Neural cell (in vitro differentiated cells): ENCODE measurements at regions not wholly inside any gene's neighbourhood (a gene's known extent, or its start where the extent isn't known, plus 50 kb on each side); places are given as distances from the start of the nearest gene placed in this dataset.

Experiments
- H2AFZ ChIP-seq: fragments of 200-600, 300-800 bp; sonication (generic), shearing (Covaris generic); 2 replicates; pipeline ENCODE4 v1.6.0; 2014; ENCODE audit warnings: low read depth, mild to moderate bottlenecking, antibody characterized with exemption, low read length, moderate library complexity
- H3F3A ChIP-seq: fragments of 200-600 bp; shearing (Covaris generic); 2 replicates; pipeline ENCODE4 v1.6.1; 2016; ENCODE audit warnings: mild to moderate bottlenecking, moderate library complexity, mixed read lengths, antibody characterized with exemption, low read length; ENCODE audit not compliant: insufficient read depth, poor library complexity, severe bottlenecking
- H3K27ac ChIP-seq: fragments of 200-600, 300-800 bp; sonication (generic), shearing (Covaris generic); 2 replicates; pipeline ENCODE4 v1.5.1; 2014; ENCODE audit warnings: mild to moderate bottlenecking, low read length, moderate library complexity
- H3K27me3 ChIP-seq: fragments of 300-800, 200-600 bp; sonication (generic), shearing (Covaris generic); 2 replicates; pipeline ENCODE4 v1.6.0; 2014; ENCODE audit warnings: mild to moderate bottlenecking, low read depth, low read length, moderate library complexity; ENCODE audit not compliant: insufficient read depth
- H3K36me3 ChIP-seq: fragments of 300-800, 200-600 bp; sonication (generic), shearing (Covaris generic); 2 replicates; pipeline ENCODE4 v1.5.1; 2014; ENCODE audit warnings: mild to moderate bottlenecking, antibody characterized with exemption, low read length, moderate library complexity; ENCODE audit not compliant: insufficient read depth
- H3K4me2 ChIP-seq: fragments of 300-800, 200-600 bp; sonication (generic), shearing (Covaris generic); 2 replicates; pipeline ENCODE4 v1.6.0; 2014; ENCODE audit warnings: mild to moderate bottlenecking, low read length
- H3K4me3 ChIP-seq: fragments of 300-800, 200-600 bp; sonication (generic), shearing (Covaris generic); 2 replicates; pipeline ENCODE4 v1.5.1; 2014; ENCODE audit warnings: mild to moderate bottlenecking, low read length, moderate library complexity
- H3K79me2 ChIP-seq: fragments of 200-600 bp; shearing (Covaris generic); replicated peaks from 2 replicates; pipeline ENCODE4 v1.6.0; 2014; ENCODE audit warnings: mild to moderate bottlenecking, low read length, moderate library complexity; ENCODE audit not compliant: insufficient read depth
- H3K9ac ChIP-seq: fragments of 300-800, 200-600 bp; sonication (generic), shearing (Covaris generic); 2 replicates; pipeline ENCODE4 v1.6.1; 2016; ENCODE audit warnings: mild to moderate bottlenecking, low read length, mixed read lengths
- H3K9me2 ChIP-seq: fragments of 200-600 bp; shearing (Covaris generic); 2 replicates; pipeline ENCODE4 v1.6.1; 2016; ENCODE audit warnings: mild to moderate bottlenecking, low read length, mixed read lengths; ENCODE audit not compliant: insufficient read depth
- H3K9me3 ChIP-seq: fragments of 200-600, 300-800 bp; sonication (generic), shearing (Covaris generic); 2 replicates; pipeline ENCODE4 v1.6.1; 2016; ENCODE audit warnings: mild to moderate bottlenecking, mixed run types, low read length, moderate library complexity, mixed read lengths
- H4K20me1 ChIP-seq: fragments of 200-600 bp; shearing (Covaris generic); 2 replicates; pipeline ENCODE4 v1.6.1; 2016; ENCODE audit warnings: mild to moderate bottlenecking, mixed run types; ENCODE audit not compliant: insufficient read depth
- EP300 ChIP-seq: fragments of 450-650 bp; conservative IDR thresholded peaks from 2 replicates; pipeline ENCODE4 v1.6.1; 2014; ENCODE audit warnings: antibody characterized with exemption, mild to moderate bottlenecking, moderate library complexity; ENCODE audit not compliant: poor library complexity, severe bottlenecking
- EZH2 ChIP-seq: fragments of 200-600, 300-800 bp; shearing (Covaris generic), sonication (generic); IDR thresholded peaks from 2 replicates; pipeline ENCODE4 v1.6.1; 2014; ENCODE audit warnings: antibody characterized with exemption, low read length, borderline replicate concordance, mild to moderate bottlenecking; ENCODE audit not compliant: insufficient read depth, poor library complexity, severe bottlenecking
- MXI1 ChIP-seq: fragments of 450-650 bp; conservative IDR thresholded peaks from 2 replicates; pipeline ENCODE4 v1.6.1; 2014; ENCODE audit warnings: antibody characterized with exemption, mild to moderate bottlenecking; ENCODE audit not compliant: poor library complexity, severe bottlenecking
- POLR2AphosphoS5 ChIP-seq: IDR thresholded peaks from 2 replicates; pipeline ENCODE4 v1.6.1; 2012
- RAD21 ChIP-seq: fragments of 450-650 bp; conservative IDR thresholded peaks from 2 replicates; pipeline ENCODE4 v1.6.1; 2014; ENCODE audit warnings: antibody characterized with exemption, mild to moderate bottlenecking, moderate library complexity
- SMC3 ChIP-seq: fragments of 450-650 bp; conservative IDR thresholded peaks from 2 replicates; pipeline ENCODE4 v1.6.1; 2014; ENCODE audit warnings: antibody characterized with exemption, mild to moderate bottlenecking, moderate library complexity; ENCODE audit not compliant: poor library complexity
- TAF1 ChIP-seq: IDR thresholded peaks from 2 replicates; pipeline ENCODE4 v1.6.1; 2012; ENCODE audit warnings: low read depth
- TF ChIP-seq, protein P1 (sequence below): IDR thresholded peaks from 2 replicates; pipeline ENCODE4 v1.6.1; 2012; ENCODE audit warnings: borderline replicate concordance
- TF ChIP-seq, protein P2 (sequence below): fragments of 450-650 bp; IDR thresholded peaks from 2 replicates; pipeline ENCODE4 v1.5.1; 2014; ENCODE audit warnings: antibody characterized with exemption, mild to moderate bottlenecking, moderate library complexity; ENCODE audit not compliant: poor library complexity, severe bottlenecking

DNA sequence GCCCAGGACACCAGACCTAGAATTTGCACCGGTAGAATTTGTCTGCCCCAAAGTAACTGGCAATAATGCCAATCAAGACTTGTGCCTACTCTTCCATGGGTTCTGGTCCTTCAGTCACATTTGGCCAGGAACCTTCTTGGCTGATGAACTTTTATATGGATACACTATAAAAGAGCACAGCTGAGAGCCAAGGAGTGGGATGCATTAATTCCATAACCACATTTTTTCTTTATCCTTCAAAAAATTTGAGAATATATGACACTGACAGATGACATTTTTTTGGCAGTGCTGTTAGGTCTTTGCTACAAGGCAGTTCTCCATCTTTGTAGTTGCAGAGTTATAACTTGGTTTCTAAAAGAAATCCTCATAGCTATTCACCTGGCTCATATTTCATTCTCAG, 129.2 kb upstream of the HDAC9 start:
- Histone ChIP-seq H3K79me2 (no peaks in the 10 kb centered on the region), H3K9me3 (no peaks in the 10 kb centered on the region), H3K9ac (no peak overlapping the region), H3K36me3 (no peaks in the 10 kb centered on the region), H3K4me3 (no peak overlapping the region), H3K27ac (no peak overlapping the region), H4K20me1 (no peaks in the 10 kb centered on the region), H2AFZ (no peak overlapping the region), H3F3A (no peaks in the 10 kb centered on the region), H3K9me2 (no peaks in the 10 kb centered on the region), H3K27me3 (no peaks in the 10 kb centered on the region), H3K4me2 (no peak overlapping the region)
- TF ChIP-seq MXI1 (no peak), SMC3 (no peak), TAF1 (no peak)
- TF ChIP-seq, protein P1, sequence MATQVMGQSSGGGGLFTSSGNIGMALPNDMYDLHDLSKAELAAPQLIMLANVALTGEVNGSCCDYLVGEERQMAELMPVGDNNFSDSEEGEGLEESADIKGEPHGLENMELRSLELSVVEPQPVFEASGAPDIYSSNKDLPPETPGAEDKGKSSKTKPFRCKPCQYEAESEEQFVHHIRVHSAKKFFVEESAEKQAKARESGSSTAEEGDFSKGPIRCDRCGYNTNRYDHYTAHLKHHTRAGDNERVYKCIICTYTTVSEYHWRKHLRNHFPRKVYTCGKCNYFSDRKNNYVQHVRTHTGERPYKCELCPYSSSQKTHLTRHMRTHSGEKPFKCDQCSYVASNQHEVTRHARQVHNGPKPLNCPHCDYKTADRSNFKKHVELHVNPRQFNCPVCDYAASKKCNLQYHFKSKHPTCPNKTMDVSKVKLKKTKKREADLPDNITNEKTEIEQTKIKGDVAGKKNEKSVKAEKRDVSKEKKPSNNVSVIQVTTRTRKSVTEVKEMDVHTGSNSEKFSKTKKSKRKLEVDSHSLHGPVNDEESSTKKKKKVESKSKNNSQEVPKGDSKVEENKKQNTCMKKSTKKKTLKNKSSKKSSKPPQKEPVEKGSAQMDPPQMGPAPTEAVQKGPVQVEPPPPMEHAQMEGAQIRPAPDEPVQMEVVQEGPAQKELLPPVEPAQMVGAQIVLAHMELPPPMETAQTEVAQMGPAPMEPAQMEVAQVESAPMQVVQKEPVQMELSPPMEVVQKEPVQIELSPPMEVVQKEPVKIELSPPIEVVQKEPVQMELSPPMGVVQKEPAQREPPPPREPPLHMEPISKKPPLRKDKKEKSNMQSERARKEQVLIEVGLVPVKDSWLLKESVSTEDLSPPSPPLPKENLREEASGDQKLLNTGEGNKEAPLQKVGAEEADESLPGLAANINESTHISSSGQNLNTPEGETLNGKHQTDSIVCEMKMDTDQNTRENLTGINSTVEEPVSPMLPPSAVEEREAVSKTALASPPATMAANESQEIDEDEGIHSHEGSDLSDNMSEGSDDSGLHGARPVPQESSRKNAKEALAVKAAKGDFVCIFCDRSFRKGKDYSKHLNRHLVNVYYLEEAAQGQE: no peak

DNA sequence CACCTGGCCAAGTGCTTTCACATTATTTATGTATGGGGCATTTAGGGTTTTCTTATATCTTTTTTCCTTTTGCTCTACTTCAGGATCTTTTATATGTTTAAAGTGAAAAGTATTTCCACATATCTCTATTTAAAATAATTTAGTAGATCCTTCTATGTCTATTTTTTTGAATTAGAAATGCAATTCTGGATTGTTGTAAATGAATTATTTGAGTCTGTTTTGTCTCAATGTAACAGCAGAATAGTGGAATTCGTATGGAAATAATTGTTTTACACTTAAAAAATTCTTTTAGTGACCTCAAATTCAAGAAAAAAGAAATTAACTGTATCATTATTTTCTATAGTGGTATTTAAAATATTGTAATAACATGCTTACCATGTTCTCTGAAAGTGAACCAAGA, 126.5 kb upstream of the HDAC9 start:
- no peaks in the 10 kb centered on the region for H3K79me2 ChIP-seq

DNA sequence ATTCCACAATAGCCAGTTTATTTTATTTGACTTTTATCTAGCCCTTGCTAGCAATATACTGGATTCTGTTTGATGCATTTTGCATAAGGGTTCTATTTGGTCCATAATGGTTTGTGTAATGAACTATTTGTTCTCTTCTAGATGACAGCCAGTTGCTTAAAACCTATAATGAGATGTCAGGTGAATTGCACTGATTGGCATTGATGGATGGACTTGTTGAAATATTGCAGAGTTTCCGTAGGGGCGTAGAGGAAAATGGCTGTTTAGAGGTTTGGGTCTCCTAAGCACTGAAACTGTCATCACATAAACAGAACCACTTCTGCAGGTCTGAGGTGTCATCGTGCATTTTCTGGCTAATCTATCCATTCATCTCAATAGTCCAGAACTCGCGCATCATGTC, 124.9 kb upstream of the HDAC9 start:
- no peaks in the 10 kb centered on the region for H3K79me2 ChIP-seq
- no peaks in the 10 kb centered on the region for H3K9me3 ChIP-seq
- H2AFZ ChIP-seq: no peak overlapping the region
- H3K27ac ChIP-seq: no peak overlapping the region
- H3K27me3 ChIP-seq: no peaks in the 10 kb centered on the region
- H3K4me3 ChIP-seq: peak overlapping the region; percentile 35
- H4K20me1 ChIP-seq: no peaks in the 10 kb centered on the region
- no peak for TF ChIP-seq TAF1
- TF ChIP-seq POLR2AphosphoS5: peak; percentile 88
- TF ChIP-seq EP300: peak; percentile 98
- TF ChIP-seq SMC3: no peak
- no peak for TF ChIP-seq RAD21
- no peak for TF ChIP-seq EZH2
- TF ChIP-seq, protein P1: peak; percentile 50
- TF ChIP-seq, protein P2, sequence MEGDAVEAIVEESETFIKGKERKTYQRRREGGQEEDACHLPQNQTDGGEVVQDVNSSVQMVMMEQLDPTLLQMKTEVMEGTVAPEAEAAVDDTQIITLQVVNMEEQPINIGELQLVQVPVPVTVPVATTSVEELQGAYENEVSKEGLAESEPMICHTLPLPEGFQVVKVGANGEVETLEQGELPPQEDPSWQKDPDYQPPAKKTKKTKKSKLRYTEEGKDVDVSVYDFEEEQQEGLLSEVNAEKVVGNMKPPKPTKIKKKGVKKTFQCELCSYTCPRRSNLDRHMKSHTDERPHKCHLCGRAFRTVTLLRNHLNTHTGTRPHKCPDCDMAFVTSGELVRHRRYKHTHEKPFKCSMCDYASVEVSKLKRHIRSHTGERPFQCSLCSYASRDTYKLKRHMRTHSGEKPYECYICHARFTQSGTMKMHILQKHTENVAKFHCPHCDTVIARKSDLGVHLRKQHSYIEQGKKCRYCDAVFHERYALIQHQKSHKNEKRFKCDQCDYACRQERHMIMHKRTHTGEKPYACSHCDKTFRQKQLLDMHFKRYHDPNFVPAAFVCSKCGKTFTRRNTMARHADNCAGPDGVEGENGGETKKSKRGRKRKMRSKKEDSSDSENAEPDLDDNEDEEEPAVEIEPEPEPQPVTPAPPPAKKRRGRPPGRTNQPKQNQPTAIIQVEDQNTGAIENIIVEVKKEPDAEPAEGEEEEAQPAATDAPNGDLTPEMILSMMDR: no peak
- TF ChIP-seq MXI1: no peak
- H3K9me2 ChIP-seq: no peaks in the 10 kb centered on the region
- H3K9ac ChIP-seq: no peak overlapping the region
- H3K36me3 ChIP-seq: no peaks in the 10 kb centered on the region
- H3K4me2 ChIP-seq: no peak overlapping the region
- no peaks in the 10 kb centered on the region for H3F3A ChIP-seq

More for the DNA sequence above, 126.5 kb upstream of the HDAC9 start:
- no peaks in the 10 kb centered on the region for H4K20me1 ChIP-seq
- H2AFZ ChIP-seq: no peak overlapping the region
- no peak overlapping the region for H3K9ac ChIP-seq
- H3K9me3 ChIP-seq: no peaks in the 10 kb centered on the region
- no peaks in the 10 kb centered on the region for H3K27me3 ChIP-seq
- H3F3A ChIP-seq: no peaks in the 10 kb centered on the region
- H3K27ac ChIP-seq: no peak overlapping the region
- H3K36me3 ChIP-seq: no peaks in the 10 kb centered on the region
- no peak overlapping the region for H3K4me2 ChIP-seq
- TF ChIP-seq EP300 (no peak), EZH2 (no peak), POLR2AphosphoS5 (no peak), SMC3 (no peak)
- no peaks in the 10 kb centered on the region for H3K9me2 ChIP-seq
- H3K4me3 ChIP-seq: no peak overlapping the region
